Prostate gland (tissue), 2 donors: ENCODE measurements at regions not wholly inside any gene's neighbourhood (a gene's known extent, or its start where the extent isn't known, plus 50 kb on each side); places are given as distances from the start of the nearest gene placed in this dataset.

Experiments used
- DNase-seq: peaks from one replicate; pipeline ENCODE4 v3.0.0-alpha.2; 2019; ENCODE audit warnings: low spot score
- H3K27ac ChIP-seq, 2 donors: fragments of 200-600 bp; sonication (generic); 2 replicates each; pipeline ENCODE4 v1.5.1; 2017 to 2019
- H3K27me3 ChIP-seq: fragments of 200-600 bp; sonication (generic); replicated peaks from 2 replicates; pipeline ENCODE4 v1.5.1; 2019; ENCODE audit not compliant: insufficient read depth
- H3K36me3 ChIP-seq, 2 donors: fragments of 200-600 bp; sonication (generic); 1 replicate in 1 of 2; 2 replicates in 1 of 2; pipeline versions ENCODE4 v1.5.1 to v1.8.1; 2017 to 2019
- H3K4me1 ChIP-seq: fragments of 200-600 bp; sonication (generic); replicated peaks from 2 replicates; pipeline ENCODE4 v1.5.1; 2019
- H3K4me3 ChIP-seq, 2 donors: fragments of 200-600 bp; sonication (generic); 2 replicates each; pipeline ENCODE4 v1.5.1; 2017 to 2019
- H3K9me3 ChIP-seq: fragments of 200-600 bp; sonication (generic); 2 replicates; pipeline ENCODE4 v1.5.1; 2017
- CTCF ChIP-seq, 4 experiments: fragments of 200-600 bp in 2 of 4; fragments of 450-650 bp in 2 of 4; sonication (generic) in 2 of 4; IDR thresholded peaks; 1 replicate in 3 of 4; 2 replicates in 1 of 4; pipeline ENCODE4 v1.5.1; 2016 to 2019; ENCODE audit warnings: antibody characterized with exemption in 4 of 4, mild to moderate bottlenecking in 2 of 4, moderate library complexity in 2 of 4
- POLR2A ChIP-seq: fragments of 450-650 bp; IDR thresholded peaks from one replicate; pipeline ENCODE4 v1.6.1; 2016; ENCODE audit warnings: antibody characterized with exemption, mild to moderate bottlenecking
- POLR2AphosphoS5 ChIP-seq: sonication (generic); formaldehyde crosslinking; IDR thresholded peaks from one replicate; pipeline ENCODE4 v1.6.1; 2017; ENCODE audit warnings: antibody characterized with exemption
- WGBS: methylation state at CpG from one replicate; pipeline ENCODE4 v1.1.5; 2018; 5-methylcytosine and 5-hydroxymethylcytosine counted together
- intact Hi-C: fragments of 100-400 bp; cut with DNase I; formaldehyde crosslinking; loops from one replicate; pipeline ENCODE4 v1.14.2; 2022

GRCh38 chr18:5710676-5711075 is 166.9 kb upstream of the EPB41L3 start:
- no peaks in the 10 kb centered on the region for H3K9me3 ChIP-seq
- H3K27me3 ChIP-seq = no peaks in the 10 kb centered on the region
- DNase-seq = no peak
- no peak overlapping the region for H3K27ac ChIP-seq
- H3K4me1 ChIP-seq = no peaks in the 10 kb centered on the region
- intact Hi-C loops = no loop called here
- no peak for TF ChIP-seq POLR2AphosphoS5
- TF ChIP-seq POLR2A = no peak
- no peak overlapping the region for H3K4me3 ChIP-seq
- 94% methylated on average over 2 of the region's 2 CpGs for WGBS
- no peaks in the 10 kb centered on the region for H3K36me3 ChIP-seq

GRCh38 chr18:5710235-5710634 is 166.4 kb upstream of the EPB41L3 start:
- H3K4me1 ChIP-seq = no peaks in the 10 kb centered on the region

GRCh38 chr18:5709476-5710095 is 165.8 kb upstream of the EPB41L3 start:
- no peaks in the 10 kb centered on the region for H3K27me3 ChIP-seq
- TF ChIP-seq POLR2AphosphoS5 (no peak), CTCF (IDR thresholded peaks at IDR 0.05) (no peak), POLR2A (no peak)
- no peaks in the 10 kb centered on the region for H3K36me3 ChIP-seq
- no peaks in the 10 kb centered on the region for H3K4me1 ChIP-seq
- H3K27ac ChIP-seq = no peak overlapping the region
- intact Hi-C loops = no loop called here
- H3K4me3 ChIP-seq = no peak overlapping the region
- no peak for DNase-seq
- no peaks in the 10 kb centered on the region for H3K9me3 ChIP-seq
- WGBS = 71% methylated on average over 8 of the region's 8 CpGs

More at GRCh38 chr18:5710235-5710634, 166.4 kb upstream of the EPB41L3 start:
- no peak for DNase-seq
- no peaks in the 10 kb centered on the region for H3K9me3 ChIP-seq
- intact Hi-C loops = no loop called here
- H3K27ac ChIP-seq = no peak overlapping the region
- TF ChIP-seq CTCF (IDR thresholded peaks at IDR 0.05) (no peak), POLR2AphosphoS5 (no peak), POLR2A (no peak)
- no peaks in the 10 kb centered on the region for H3K36me3 ChIP-seq
- WGBS = 68% methylated on average over 4 of the region's 4 CpGs
- H3K27me3 ChIP-seq = no peaks in the 10 kb centered on the region
- no peak overlapping the region for H3K4me3 ChIP-seq

GRCh38 chr18:5707586-5707985 is 163.8 kb upstream of the EPB41L3 start:
- no peak for TF ChIP-seq POLR2AphosphoS5
- TF ChIP-seq POLR2A = no peak
- TF ChIP-seq CTCF (IDR thresholded peaks at IDR 0.05) = no peak
- no peak for DNase-seq
- intact Hi-C loops = no loop called here
- H3K27ac ChIP-seq = no peak overlapping the region
- H3K36me3 ChIP-seq = no peaks in the 10 kb centered on the region
- no peaks in the 10 kb centered on the region for H3K4me1 ChIP-seq
- H3K9me3 ChIP-seq = no peaks in the 10 kb centered on the region
- H3K27me3 ChIP-seq = no peaks in the 10 kb centered on the region
- WGBS = 30% methylated on average over 3 of the region's 3 CpGs
- no peak overlapping the region for H3K4me3 ChIP-seq

GRCh38 chr18:5705393-5705792 is 161.6 kb upstream of the EPB41L3 start:
- 96% methylated on average over 5 of the region's 5 CpGs for WGBS
- Histone ChIP-seq H3K4me3 (no peak overlapping the region), H3K36me3 (no peaks in the 10 kb centered on the region), H3K4me1 (no peaks in the 10 kb centered on the region), H3K27ac (no peak overlapping the region), H3K9me3 (no peaks in the 10 kb centered on the region), H3K27me3 (no peaks in the 10 kb centered on the region)
- TF ChIP-seq POLR2A (no peak), CTCF (IDR thresholded peaks at IDR 0.05) (no peak), POLR2AphosphoS5 (no peak)
- DNase-seq = no peak
- intact Hi-C loops = no loop called here
